Skin of body (tissue), 1 donor: ENCODE measurements at regions not wholly inside any gene's neighbourhood (a gene's known extent, or its start where the extent isn't known, plus 50 kb on each side); places are given as distances from the start of the nearest gene placed in this dataset.
"Not testable (repeated sequence)": the region's sequence is repeated elsewhere in the genome, so short reads cannot be mapped to it uniquely, and the experiment has no call there.

Experiments used
- DNase-seq: peaks from one replicate; lab custom pipeline; 2025; lab: John Stamatoyannopoulos, UW

DNA sequence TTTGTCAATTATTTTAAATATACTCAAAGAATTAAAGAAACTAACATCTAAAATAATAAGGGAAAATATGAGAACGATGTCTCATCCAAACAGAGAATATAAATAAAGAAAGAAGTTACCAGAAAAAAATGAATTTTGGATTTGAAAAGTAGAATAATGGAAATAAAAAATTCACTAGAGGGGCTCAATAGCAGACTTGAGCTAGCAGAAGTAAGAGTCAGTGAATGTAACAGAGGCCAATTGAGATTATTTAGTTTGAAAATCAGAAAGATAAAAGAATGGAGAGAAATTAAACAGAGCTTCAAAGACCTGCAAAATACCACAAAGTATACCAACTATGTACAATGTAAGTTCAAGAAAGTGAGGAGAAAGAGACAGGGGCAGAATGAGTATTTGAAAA, 333.6 kb downstream of the GPD2 start:
- no peak for DNase-seq

DNA sequence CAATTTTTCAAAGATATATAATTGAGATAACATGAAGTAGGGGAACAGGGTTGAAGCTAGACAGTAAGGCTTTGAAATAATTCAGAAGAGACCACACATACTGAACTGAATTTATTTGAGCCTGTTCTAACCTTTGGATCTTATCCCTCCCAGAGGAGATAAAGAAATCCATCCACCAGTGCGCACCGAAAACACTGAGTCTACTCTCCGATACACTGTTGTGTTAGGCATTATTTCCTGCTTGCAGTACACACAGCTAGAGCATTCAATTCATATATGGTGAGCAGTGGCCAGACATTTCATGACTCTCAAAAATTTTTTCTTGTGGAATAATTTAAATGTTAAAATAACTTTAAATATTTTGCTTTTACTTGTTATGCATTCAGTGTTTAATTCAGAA, 342.7 kb downstream of the GPD2 start:
- no peak for DNase-seq

DNA sequence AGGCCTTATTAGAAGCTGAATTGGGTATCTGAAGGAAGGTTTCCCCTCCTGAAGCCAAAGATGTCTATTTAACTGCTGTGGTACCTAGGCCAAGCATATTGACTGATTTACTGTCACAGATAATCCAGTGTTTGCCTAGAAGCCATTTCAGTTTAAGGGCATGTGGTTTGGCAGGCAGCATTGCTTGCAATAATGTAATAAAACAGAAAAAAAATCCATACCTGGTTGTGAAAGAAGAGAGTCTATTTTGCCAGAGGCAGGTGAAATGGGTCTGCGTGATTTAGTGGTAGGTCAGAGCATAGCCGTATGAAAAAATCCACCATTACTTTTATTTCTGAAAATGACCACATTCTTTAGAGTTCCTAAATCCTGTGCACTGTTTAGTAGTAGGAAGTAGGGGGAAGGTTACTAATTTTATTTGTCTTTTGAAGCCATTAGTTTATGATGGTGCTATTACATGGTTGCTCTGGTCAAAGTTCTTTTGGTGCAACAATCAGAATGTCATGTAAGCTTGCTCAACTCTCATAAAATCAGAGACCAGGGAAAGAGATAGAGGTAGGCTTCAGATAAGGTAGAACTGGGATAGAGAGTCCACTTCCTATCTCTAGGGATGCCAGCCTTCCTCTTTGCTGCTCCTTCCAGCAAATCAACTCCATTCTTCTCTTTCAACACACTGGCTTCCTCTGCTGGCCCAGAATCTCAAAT, 343.4 kb downstream of the GPD2 start:
- no peak for DNase-seq

- DNase-seq: not testable (repeated sequence)
Observed at GRCh38 chr2:156781677-156782076, 345.5 kb downstream of the GPD2 start.

- DNase-seq: no peak
Observed at GRCh38 chr2:156784020-156784701, 348.0 kb downstream of the GPD2 start.

DNA sequence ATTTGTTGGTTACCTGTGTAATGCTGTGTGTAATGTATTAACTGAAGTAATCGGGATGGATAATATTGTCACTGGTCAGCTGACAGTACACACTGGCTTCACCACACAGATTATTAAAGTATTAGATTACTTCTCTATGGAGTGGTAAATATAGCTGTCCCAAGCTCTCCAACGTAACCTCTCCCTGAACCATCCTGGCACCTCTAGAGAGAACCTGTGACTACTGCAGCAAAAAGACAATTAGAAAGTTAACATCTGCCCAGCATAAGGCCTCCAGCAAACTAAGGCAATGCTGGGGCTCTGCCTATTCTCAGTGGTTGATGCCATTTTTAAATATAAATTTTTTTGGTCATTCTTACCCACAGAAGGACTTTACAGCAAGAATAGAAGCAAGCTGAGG, 351.3 kb downstream of the GPD2 start:
- no peak for DNase-seq

DNA sequence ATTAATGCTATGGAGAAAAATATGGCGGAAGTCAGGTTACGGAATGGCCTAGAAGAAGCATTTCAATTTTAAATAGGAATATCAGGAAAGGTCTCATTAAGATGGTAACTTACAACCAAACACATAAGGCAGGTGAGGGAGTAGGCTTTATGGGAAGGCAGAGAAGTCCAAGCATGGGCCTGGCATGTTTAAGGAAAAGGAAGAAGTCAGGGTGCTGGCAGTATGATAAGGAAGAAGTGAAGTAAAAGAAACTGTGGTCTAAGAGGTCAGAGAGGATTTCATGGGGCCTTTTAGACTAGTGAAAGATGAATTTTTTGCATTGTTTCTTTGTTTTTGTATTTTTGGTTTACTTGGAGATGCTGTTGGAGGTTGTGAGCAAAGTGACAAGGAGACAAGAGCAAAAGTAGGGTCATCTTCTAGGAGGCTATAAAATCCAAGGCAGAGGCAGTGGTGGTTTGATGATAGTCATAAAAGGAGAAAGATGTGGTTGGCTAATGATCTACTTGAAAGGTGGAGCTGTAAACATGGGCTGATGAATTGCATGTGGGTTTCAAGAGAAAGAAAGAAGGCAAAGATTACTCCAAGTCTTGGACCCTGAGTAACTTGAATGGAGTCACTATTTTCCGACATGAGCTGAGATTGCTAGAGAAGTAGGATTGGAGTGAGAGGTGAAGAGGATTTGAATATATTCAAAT, 354.3 kb downstream of the GPD2 start:
- no peak for DNase-seq

- DNase-seq: no peak
Observed at GRCh38 chr2:156792242-156792840, 356.2 kb downstream of the GPD2 start.

GRCh38 chr2:156797832-156798231, 361.7 kb downstream of the GPD2 start:
- DNase-seq: no peak

DNA sequence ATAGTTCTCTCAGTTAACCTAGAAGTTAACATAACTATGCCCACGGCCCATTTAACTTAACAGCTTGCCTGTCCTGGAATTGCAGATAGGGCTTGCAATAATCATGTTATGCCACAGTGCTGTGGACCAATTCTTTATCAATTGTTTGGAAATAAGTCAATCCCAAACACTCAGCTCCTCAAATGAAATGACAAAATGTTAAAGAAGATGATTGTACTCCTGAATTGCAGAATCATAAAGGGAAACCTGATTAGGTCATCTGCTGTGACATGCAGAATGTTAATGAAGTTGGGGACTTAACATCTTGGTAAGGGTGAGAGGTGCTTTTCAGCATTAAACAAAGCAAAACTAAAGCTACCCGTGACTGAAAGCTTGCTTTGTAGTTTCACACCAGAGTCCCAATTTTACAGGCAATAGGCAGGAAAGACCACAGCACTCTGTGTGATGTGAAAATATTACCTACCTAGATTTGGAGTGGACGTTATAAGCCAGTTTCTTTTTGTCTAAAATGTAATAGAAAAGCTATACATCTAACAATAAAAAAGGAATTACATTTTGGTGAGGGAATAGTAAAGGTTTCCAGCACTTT, 364.0 kb downstream of the GPD2 start:
- no peak for DNase-seq

- no peak for DNase-seq
Observed at GRCh38 chr2:156800781-156801361, 364.7 kb downstream of the GPD2 start.

GRCh38 chr2:156803243-156803642, 367.1 kb downstream of the GPD2 start:
- DNase-seq: no peak

- DNase-seq: no peak
Observed at GRCh38 chr2:156803967-156804366, 367.8 kb downstream of the GPD2 start.

- no peak for DNase-seq
Observed at GRCh38 chr2:156810094-156810493, 373.9 kb downstream of the GPD2 start.

- no peak for DNase-seq
Observed at GRCh38 chr2:156812496-156812895, 376.3 kb downstream of the GPD2 start.

- DNase-seq: no peak
Observed at GRCh38 chr2:156817430-156817829, 381.3 kb downstream of the GPD2 start.

DNA sequence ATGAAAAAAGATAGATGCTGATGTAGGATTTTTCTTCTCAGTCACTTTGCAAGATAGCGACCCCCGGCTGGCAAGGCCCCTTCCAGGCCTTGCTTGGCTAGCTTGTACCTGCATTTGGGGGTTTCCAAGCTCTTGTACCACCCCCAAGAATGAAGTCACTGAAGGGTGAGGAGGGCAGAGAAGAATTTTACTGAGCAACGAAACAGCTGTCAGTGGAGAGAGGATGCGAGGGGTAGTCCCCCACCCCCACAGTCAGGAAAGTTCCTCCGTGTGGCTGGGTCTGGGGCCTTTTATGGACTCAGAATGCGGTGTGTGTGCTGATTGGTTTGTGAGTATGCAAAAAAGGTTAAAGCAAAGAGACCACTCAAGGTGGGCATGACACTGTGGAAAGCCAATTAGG, 382.0 kb downstream of the GPD2 start:
- no peak for DNase-seq

- DNase-seq: peak; percentile 71
Observed at GRCh38 chr2:156818944-156819343, 382.8 kb downstream of the GPD2 start.

DNA sequence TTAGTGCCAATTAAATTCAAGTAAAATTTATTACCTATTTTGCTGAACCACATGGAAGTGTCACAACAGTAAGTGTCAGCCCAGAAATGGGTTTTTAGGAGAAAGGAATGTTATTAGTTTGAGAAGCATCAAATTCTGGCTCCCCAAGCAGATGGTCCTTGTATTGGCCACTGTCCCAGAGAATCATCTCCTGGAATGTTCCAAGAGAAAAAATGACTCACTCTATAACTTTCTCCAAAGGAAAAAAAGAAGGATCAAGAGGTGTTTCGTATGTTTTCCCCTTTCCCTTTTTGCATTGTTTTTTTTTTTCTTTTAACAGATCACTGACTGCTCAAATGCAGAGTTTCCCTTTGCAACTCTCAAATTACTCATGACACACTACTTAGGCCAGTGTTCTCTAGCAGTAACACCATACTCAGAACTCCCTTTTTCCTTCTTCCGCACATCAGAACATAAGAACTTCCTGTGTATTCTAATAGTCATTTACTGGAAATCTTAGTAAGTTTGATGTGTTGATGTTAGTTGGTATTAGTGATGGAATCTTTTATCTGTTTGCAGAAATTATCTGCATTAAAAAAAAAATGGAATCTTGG, 390.3 kb downstream of the GPD2 start:
- peak; percentile 73 for DNase-seq

GRCh38 chr2:156834431-156834830, 398.3 kb downstream of the GPD2 start:
- DNase-seq: no peak
